Nephron (organoid): ENCODE measurements at regions not wholly inside any gene's neighbourhood (a gene's known extent, or its start where the extent isn't known, plus 50 kb on each side); places are given as distances from the start of the nearest gene placed in this dataset.

Experiments used
- H3K27ac Mint-ChIP-seq, 3 experiments: 2 replicates each; pipeline ENCODE4 v1.8.0; 2020; ENCODE audit warnings: mixed read lengths in 3 of 3, mild to moderate bottlenecking in 2 of 3, moderate library complexity in 1 of 3
- H3K27me3 Mint-ChIP-seq: 2 replicates; pipeline ENCODE4 v1.8.0; 2021; ENCODE audit warnings: low read depth, mild to moderate bottlenecking, moderate library complexity, mixed read lengths
- H3K36me3 Mint-ChIP-seq: 2 replicates; pipeline ENCODE4 v1.8.0; 2020; ENCODE audit warnings: low read depth, mixed read lengths
- H3K4me1 Mint-ChIP-seq: 2 replicates; pipeline ENCODE4 v1.8.0; 2020; ENCODE audit warnings: mixed read lengths
- H3K4me3 Mint-ChIP-seq, 3 experiments: 2 replicates each; pipeline ENCODE4 v1.8.0; 2020; ENCODE audit warnings: mild to moderate bottlenecking in 3 of 3, mixed read lengths in 3 of 3, moderate library complexity in 2 of 3
- H3K9me3 Mint-ChIP-seq: 2 replicates; pipeline ENCODE4 v1.8.0; 2020; ENCODE audit warnings: mixed read lengths
- CTCF ChIP-seq, 3 experiments: fragments of 200-600 bp; sonication (generic); IDR thresholded peaks; one replicate each; pipeline ENCODE4 v1.5.0; 2021; ENCODE audit warnings: antibody characterized with exemption in 3 of 3; ENCODE audit not compliant: unreplicated experiment in 3 of 3

GRCh38 chr9:135301271-135302263, 178.0 kb upstream of the PPP1R26 start:
- no peaks in the 10 kb centered on the region for H3K36me3 Mint-ChIP-seq
- no peak for TF ChIP-seq CTCF (IDR thresholded peaks at IDR 0.05; ENCODE audit: unreplicated experiment in 3 of 3)
- H3K4me3 Mint-ChIP-seq: no peak overlapping the region
- H3K27ac Mint-ChIP-seq: no peak overlapping the region
- peaks cover 5% of the 10 kb centered on the region for H3K9me3 Mint-ChIP-seq
- peaks cover 69% of the 10 kb centered on the region for H3K27me3 Mint-ChIP-seq
- H3K4me1 Mint-ChIP-seq: peaks cover 1% of the 10 kb centered on the region

- no peak overlapping the region for H3K27ac Mint-ChIP-seq
- no peaks in the 10 kb centered on the region for H3K36me3 Mint-ChIP-seq
- no peaks in the 10 kb centered on the region for H3K4me1 Mint-ChIP-seq
- H3K27me3 Mint-ChIP-seq: peaks cover 79% of the 10 kb centered on the region
- H3K9me3 Mint-ChIP-seq: peaks cover 5% of the 10 kb centered on the region
- H3K4me3 Mint-ChIP-seq: no peak overlapping the region
- TF ChIP-seq CTCF (IDR thresholded peaks at IDR 0.05; ENCODE audit: unreplicated experiment in 3 of 3): no peak
Measured at GRCh38 chr9:135302329-135303279, 177.0 kb upstream of the PPP1R26 start.

- TF ChIP-seq CTCF (IDR thresholded peaks at IDR 0.05; ENCODE audit: unreplicated experiment in 3 of 3): no peak
- Mint-ChIP-seq H3K27me3 (peaks cover 76% of the 10 kb centered on the region), H3K4me1 (no peaks in the 10 kb centered on the region), H3K36me3 (no peaks in the 10 kb centered on the region), H3K4me3 (no peak overlapping the region), H3K27ac (no peak overlapping the region), H3K9me3 (peaks cover 5% of the 10 kb centered on the region)
Measured at GRCh38 chr9:135303280-135303647, 176.3 kb upstream of the PPP1R26 start.

GRCh38 chr9:135303865-135304499, 175.6 kb upstream of the PPP1R26 start:
- H3K36me3 Mint-ChIP-seq: no peaks in the 10 kb centered on the region

More at GRCh38 chr9:135303865-135304499, 175.6 kb upstream of the PPP1R26 start:
- peaks cover 75% of the 10 kb centered on the region for H3K27me3 Mint-ChIP-seq
- H3K4me3 Mint-ChIP-seq: no peak overlapping the region
- TF ChIP-seq CTCF (IDR thresholded peaks at IDR 0.05; ENCODE audit: unreplicated experiment in 3 of 3): no peak
- no peaks in the 10 kb centered on the region for H3K4me1 Mint-ChIP-seq
- H3K27ac Mint-ChIP-seq: no peak overlapping the region
- peaks cover 5% of the 10 kb centered on the region for H3K9me3 Mint-ChIP-seq
